ENCODE measurements at regions not wholly inside any gene's neighbourhood (a gene's known extent, or its start where the extent isn't known, plus 50 kb on each side); places are given as distances from the start of the nearest gene placed in this dataset.

GRCh38 chrX:9183481-9183880 lies 149.6 kb upstream of the FAM9B start:
- no peak for TF ChIP-seq CTCF (IDR thresholded peaks at IDR 0.05; ENCODE audit: insufficient read depth, low read depth, low read length, missing control alignments)
- DNase-seq (ENCODE audit: low read depth): no peak

GRCh38 chrX:9184211-9184610 lies 150.3 kb upstream of the FAM9B start:
- H3K4me3 ChIP-seq (ENCODE audit: low read depth, low read length): no peak overlapping the region
- no peak for TF ChIP-seq CTCF (IDR thresholded peaks at IDR 0.05; ENCODE audit: insufficient read depth, low read depth, low read length, missing control alignments)
- no peak for DNase-seq (ENCODE audit: low read depth)

More at GRCh38 chrX:9183481-9183880, 149.6 kb upstream of the FAM9B start:
- H3K4me3 ChIP-seq (ENCODE audit: low read depth, low read length): no peak overlapping the region

GRCh38 chrX:9188117-9188516 lies 154.2 kb upstream of the FAM9B start:
- H3K4me3 ChIP-seq (ENCODE audit: low read depth, low read length): no peak overlapping the region
- no peak for DNase-seq (ENCODE audit: low read depth)
- TF ChIP-seq CTCF (IDR thresholded peaks at IDR 0.05; ENCODE audit: insufficient read depth, low read depth, low read length, missing control alignments): no peak

GRCh38 chrX:9189286-9189685 lies 155.4 kb upstream of the FAM9B start:
- no peak for DNase-seq (ENCODE audit: low read depth)
- H3K4me3 ChIP-seq (ENCODE audit: low read depth, low read length): no peak overlapping the region
- no peak for TF ChIP-seq CTCF (IDR thresholded peaks at IDR 0.05; ENCODE audit: insufficient read depth, low read depth, low read length, missing control alignments)

- H3K4me3 ChIP-seq (ENCODE audit: low read depth, low read length): no peak overlapping the region
- no peak for DNase-seq (ENCODE audit: low read depth)
- TF ChIP-seq CTCF (IDR thresholded peaks at IDR 0.05; ENCODE audit: insufficient read depth, low read depth, low read length, missing control alignments): no peak
Measured at GRCh38 chrX:9191392-9191791, 157.5 kb upstream of the FAM9B start.

GRCh38 chrX:9195199-9195880 lies 161.4 kb upstream of the FAM9B start:
- DNase-seq (ENCODE audit: low read depth): no peak
- no peak overlapping the region for H3K4me3 ChIP-seq (ENCODE audit: low read depth, low read length)
- TF ChIP-seq CTCF (IDR thresholded peaks at IDR 0.05; ENCODE audit: insufficient read depth, low read depth, low read length, missing control alignments): no peak
